SK-N-MC (cell line): ENCODE measurements at regions not wholly inside any gene's neighbourhood (a gene's known extent, or its start where the extent isn't known, plus 50 kb on each side); places are given as distances from the start of the nearest gene placed in this dataset.

ENCODE experiments used
- EZH2 ChIP-seq: fragments of 200-600 bp; sonication (generic); IDR thresholded peaks from one replicate; pipeline ENCODE4 v1.6.1; 2017; ENCODE audit warnings: antibody characterized with exemption
- FOXP2 ChIP-seq: optimal IDR thresholded peaks from 2 replicates; pipeline ENCODE3; 2011; ENCODE audit warnings: mild to moderate bottlenecking, moderate library complexity; ENCODE audit not compliant: insufficient read depth; ENCODE audit errors: extremely low read length, control extremely low read depth
- POLR2AphosphoS5 ChIP-seq: IDR thresholded peaks from 2 replicates; pipeline ENCODE4 v1.6.1; 2012; ENCODE audit warnings: mild to moderate bottlenecking, low read depth, low read length, borderline replicate concordance

GRCh38 chr1:209433649-209434031 lies 149.9 kb upstream of the CAMK1G start:
- no peak for TF ChIP-seq EZH2
- TF ChIP-seq POLR2AphosphoS5 = no peak
- no peak for TF ChIP-seq FOXP2
